GM21825 (cell line): ENCODE measurements at regions not wholly inside any gene's neighbourhood (a gene's known extent, or its start where the extent isn't known, plus 50 kb on each side); places are given as distances from the start of the nearest gene placed in this dataset.
"Not testable (repeated sequence)": the region's sequence is repeated elsewhere in the genome, so short reads cannot be mapped to it uniquely, and the experiment has no call there.

Experiments
- ATAC-seq: cut with Tn5 transposase; IDR thresholded peaks from one replicate; pipeline ENCODE4 v1.9.1; 2021; ENCODE audit warnings: mild to moderate bottlenecking, moderate library complexity; ENCODE audit not compliant: unreplicated experiment

GRCh38 chr9:110076894-110077725 lies 130.8 kb downstream of the C9orf152 start:
- no peak for ATAC-seq

DNA sequence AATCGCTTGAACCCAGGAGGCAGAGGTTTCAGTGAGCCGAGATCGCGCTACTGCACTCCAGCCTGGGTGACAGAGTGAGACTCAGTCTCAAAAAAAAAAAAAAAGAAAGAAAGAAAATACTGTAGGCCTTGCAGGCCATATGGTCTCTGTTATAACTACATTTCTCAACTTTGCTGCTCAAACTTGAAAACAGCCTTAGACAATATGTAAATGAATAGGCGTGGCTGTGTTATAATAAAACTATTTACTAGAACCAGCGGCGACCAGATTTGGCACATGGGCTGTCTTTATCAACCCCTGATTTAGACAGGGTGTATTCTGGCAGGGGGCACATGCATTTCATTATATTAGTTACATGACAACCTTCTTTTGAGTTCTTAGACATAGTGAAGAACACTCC lies 130.0 kb downstream of the C9orf152 start:
- no peak for ATAC-seq

- no peak for ATAC-seq
Measured at GRCh38 chr9:110078604-110079003, 129.4 kb downstream of the C9orf152 start.

- no peak for ATAC-seq
Measured at GRCh38 chr9:110081395-110081794, 126.6 kb downstream of the C9orf152 start.

GRCh38 chr9:110083866-110084265 lies 124.1 kb downstream of the C9orf152 start:
- no peak for ATAC-seq

DNA sequence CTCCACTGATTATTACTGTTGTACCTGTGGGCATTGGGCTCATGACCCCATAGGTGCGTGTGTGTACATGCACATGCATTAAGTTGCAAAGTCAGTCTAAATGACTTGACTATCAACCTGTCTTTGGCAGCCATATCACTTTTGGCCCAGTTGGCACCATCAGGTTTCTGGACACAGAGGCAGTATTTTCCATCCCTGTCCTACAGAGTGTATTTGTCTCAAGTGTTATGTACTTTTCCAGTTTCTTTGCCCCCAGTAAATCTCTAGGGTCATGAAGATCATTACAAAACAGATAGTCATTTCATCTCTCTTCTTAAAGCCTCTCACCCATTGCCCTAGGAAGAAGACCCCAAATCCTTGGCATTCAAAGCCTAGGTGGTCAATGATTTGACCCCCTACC lies 121.4 kb downstream of the C9orf152 start:
- no peak for ATAC-seq

GRCh38 chr9:110087605-110088004 lies 120.4 kb downstream of the C9orf152 start:
- no peak for ATAC-seq

DNA sequence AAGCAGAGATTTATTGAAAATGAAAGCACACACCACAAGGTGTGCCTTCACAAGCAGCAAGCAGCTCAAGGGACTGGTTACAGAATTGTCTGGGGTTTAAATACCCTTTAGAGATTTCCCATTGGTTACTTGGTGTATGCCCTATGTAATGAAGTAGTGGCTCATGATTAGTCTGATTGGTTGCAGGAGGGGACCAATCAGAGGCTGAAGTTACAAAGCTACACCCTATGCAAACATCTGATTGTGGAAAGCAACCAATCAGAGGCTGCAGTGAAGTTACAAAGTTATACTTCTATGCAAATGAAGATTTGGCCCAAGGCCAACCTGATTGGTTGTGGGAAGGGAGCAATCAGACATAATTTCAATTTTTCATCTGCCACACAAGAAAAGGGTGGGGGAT lies 119.9 kb downstream of the C9orf152 start:
- no peak for ATAC-seq

GRCh38 chr9:110089681-110090370 lies 118.1 kb downstream of the C9orf152 start:
- ATAC-seq = no peak

- no peak for ATAC-seq
Measured at GRCh38 chr9:110092792-110093191, 115.2 kb downstream of the C9orf152 start.

DNA sequence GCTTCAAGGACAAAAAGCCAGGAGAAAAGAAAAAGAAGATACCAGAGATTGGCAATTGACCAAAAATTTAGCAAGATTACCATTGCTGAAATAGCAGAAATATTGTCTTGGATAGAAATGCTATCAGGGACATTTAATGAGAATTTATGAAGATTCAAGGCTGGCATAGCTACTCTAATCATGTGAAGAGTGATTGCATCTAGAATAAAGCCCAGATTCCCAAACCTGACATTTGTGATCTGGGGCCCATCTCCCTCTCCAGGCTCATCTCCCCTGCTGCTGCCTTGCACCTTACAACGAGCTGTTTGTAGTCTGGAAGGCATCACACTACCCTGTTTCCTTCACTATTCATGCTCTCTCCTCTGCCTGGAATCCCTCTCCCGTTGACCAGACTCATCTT lies 114.5 kb downstream of the C9orf152 start:
- ATAC-seq = no peak

DNA sequence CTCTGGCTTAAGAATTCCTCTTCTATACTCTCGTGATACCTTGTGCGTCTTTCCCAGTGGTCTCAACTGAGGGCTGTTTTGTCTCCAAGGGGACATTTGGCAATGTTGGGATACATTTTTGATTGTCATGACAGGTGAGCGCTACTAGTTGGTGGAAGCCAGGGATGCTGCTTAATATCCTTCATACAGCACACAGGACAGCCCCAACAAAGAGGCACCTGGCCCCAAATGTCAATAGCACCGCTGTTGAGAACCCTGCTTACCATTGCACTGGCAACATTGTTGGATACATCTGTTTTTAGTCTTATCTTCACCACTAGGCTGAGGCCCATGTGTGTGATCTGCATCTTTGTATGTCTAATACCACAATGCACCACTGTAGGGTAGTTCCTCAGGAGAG lies 114.1 kb downstream of the C9orf152 start:
- ATAC-seq = no peak

GRCh38 chr9:110095161-110095595 lies 112.8 kb downstream of the C9orf152 start:
- no peak for ATAC-seq

GRCh38 chr9:110095776-110096175 lies 112.2 kb downstream of the C9orf152 start:
- no peak for ATAC-seq

- not testable (repeated sequence) for ATAC-seq
Measured at GRCh38 chr9:110096674-110097073, 111.3 kb downstream of the C9orf152 start.

DNA sequence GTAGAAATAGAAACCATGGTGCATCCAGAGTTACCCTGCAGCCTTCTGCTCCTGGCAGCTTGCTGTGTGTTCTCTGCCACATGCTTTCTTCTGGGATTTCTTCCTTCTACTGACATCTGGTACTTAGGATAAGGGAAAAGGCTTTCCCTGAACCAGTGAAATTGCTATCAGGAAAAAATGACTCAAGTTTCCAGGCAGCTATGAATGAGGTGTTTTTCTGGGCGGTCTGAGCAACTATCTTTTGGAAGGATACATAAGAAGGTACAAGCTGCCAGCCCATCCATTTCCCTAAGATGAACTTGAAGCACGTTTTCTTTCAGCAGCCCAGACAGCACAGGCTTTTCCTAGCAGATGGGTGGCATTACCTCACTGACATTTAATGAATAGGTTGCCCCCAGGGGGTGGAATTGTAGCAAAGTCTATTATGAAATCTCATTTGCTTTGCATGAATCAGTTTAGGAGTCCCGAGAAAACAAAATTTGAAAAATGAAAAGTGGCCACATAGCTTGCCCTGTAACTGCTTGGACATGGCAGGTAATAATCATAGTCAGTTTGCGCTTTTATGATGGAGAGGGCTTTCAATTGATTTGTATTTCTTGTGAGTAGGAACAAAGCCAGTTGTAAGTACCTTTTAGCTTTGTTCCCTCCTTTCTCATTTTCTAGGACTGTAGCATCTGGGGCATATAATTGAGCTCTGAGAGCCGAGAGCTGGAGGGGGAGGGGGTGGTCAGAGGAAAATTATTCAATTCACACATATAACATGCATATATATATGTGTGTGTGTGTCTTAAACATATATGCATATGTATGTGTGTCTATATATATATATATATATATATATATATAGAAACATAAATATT lies 108.5 kb downstream of the C9orf152 start:
- no peak for ATAC-seq

- peak; percentile 79 for ATAC-seq
Measured at GRCh38 chr9:110101531-110102161, 106.3 kb downstream of the C9orf152 start.

DNA sequence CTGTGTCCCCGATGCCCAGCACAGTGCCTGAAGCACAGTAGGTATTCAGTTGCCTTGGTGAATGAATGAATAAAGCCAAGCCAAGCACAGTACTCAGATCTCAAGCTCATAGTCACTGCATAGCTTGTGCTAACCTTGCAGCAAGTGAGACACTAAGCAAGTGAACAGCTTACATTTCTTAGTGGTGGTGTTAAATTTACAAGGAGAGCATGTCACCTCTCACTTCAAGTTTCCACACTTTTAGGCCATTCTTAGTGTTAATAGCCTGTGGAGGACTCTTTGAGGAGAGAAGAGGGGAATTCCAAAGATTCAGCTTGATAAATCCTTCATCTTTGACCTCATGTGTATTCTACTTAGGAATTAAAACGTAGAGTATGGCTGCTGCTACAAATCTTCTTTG lies 104.7 kb downstream of the C9orf152 start:
- no peak for ATAC-seq

GRCh38 chr9:110104261-110104809 lies 103.6 kb downstream of the C9orf152 start:
- no peak for ATAC-seq

GRCh38 chr9:110105107-110105506 lies 102.9 kb downstream of the C9orf152 start:
- no peak for ATAC-seq

DNA sequence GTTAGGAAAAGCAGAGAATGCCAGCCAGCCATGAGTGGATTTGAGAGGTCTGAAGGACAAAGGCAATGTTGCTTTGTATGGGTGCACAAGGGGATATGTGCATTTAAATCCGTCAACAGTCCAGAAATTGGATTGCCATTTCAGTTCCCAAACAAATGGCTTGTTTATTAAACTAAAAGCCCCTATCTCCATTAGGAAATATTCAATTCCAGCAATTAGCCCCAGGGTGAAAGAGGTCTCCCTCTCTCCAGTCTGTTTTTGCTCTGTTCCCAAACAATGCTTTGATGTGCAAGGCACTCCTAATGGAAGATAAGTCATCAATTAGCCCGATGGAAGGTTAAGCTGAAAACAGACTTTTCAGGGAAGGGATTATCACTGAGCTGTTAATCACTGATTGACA lies 101.3 kb downstream of the C9orf152 start:
- ATAC-seq = no peak
